Stimulated activated CD4-positive, alpha-beta T cell treated with anti-CD3 and anti-CD28 coated beads, Interleukin-2, amount 100 ng/mL, for 24 hours (primary cell): ENCODE measurements at regions not wholly inside any gene's neighbourhood (a gene's known extent, or its start where the extent isn't known, plus 50 kb on each side); places are given as distances from the start of the nearest gene placed in this dataset.

ENCODE experiments used
- DNase-seq, 2 donors: peaks; one replicate each; pipeline ENCODE4 v3.0.0-alpha.2; 2020

GRCh38 chr17:14797021-14797420 lies 468.1 kb downstream of the PMP22 start:
- DNase-seq: no peak

- no peak for DNase-seq
These were observed 470.2 kb downstream of the PMP22 start for GRCh38 chr17:14794961-14795360.

- DNase-seq: no peak
These were observed 471.9 kb downstream of the PMP22 start for GRCh38 chr17:14793237-14793636.

DNA sequence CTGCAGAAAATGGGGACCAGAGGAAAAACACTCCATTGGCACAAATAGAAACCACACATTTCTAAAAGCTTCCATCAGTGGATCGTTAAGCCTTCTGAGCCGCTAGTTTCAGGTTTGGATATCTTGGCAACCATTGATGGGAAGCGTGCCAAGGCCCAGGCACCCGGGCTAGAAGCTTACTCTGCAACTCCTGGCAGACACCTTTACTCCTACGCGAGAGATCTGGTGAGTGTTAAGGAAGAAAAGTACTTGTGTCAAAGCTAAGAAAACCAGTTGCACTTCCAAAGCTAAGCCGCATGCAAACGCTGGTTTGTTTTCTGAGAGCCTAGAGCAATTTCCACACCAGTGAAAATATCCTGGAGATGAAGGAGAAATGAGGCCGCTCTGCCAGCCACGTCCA lies 472.4 kb downstream of the PMP22 start:
- DNase-seq: no peak

GRCh38 chr17:14791221-14791620 lies 473.9 kb downstream of the PMP22 start:
- DNase-seq: no peak

DNA sequence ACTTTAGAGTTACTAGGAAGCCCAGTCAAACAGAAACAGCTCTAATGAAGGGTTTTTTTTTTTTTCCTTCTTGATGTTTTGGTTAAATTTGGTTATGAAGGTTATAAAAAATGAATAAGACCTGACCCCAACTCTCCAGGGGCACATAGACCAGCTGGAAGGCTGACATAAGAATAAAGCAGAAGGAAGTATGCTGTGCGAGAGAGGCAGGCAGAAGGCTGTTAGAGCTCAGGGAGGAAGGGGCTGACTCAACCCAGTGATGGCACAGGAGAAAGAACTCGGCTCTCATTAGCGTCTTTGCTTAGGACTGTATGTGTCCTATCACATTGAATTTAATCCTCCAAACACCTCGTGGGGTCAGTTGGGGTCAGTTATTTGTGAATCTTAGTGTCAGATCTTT lies 474.6 kb downstream of the PMP22 start:
- no peak for DNase-seq

- DNase-seq: peak; percentile 14 to 18
These were observed 480.0 kb downstream of the PMP22 start for GRCh38 chr17:14784997-14785696.

DNA sequence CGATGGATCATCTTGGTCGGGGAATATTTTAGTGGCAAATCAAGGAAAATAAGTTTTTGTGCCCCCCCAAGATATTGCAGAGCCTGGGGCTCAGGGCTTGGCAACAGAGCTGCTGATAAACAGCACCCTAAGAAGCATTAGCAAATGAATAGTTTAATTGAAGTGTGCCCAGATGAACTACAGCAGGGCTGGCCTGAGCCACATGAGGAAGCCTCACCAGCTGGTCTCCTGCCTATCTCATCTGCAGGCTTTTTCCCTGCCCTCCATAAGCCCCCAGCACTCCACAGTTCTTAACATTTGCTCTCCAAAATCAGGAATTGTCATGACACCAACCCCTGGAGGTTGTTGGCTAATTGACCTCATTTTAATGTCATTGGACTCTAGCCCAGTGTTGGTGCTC lies 480.2 kb downstream of the HS3ST3B1 start:
- no peak for DNase-seq

- DNase-seq: no peak
These were observed 479.3 kb downstream of the HS3ST3B1 start for GRCh38 chr17:14780097-14780651.

GRCh38 chr17:14779241-14779640 lies 478.4 kb downstream of the HS3ST3B1 start:
- DNase-seq: no peak

- DNase-seq: no peak
These were observed 476.4 kb downstream of the HS3ST3B1 start for GRCh38 chr17:14777291-14777690.

DNA sequence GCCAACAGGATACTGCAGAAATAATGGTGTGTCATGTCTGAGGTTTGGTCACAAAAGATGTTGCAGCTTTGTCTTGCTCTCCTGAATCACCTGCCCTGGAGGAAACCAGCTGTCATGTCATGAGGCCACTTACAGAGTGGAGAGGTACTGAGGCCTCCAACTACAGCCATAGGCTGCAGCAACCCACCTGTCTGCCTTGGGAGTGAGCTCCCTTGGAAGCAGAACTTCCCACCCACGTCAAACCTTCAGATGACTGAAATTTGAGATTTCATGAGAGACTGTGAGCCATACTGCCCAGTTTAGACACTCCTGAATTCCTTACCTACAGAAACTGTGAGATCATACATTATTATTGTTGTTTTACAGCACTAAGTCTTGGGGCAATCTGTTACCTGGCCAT lies 475.9 kb downstream of the HS3ST3B1 start:
- DNase-seq: no peak

DNA sequence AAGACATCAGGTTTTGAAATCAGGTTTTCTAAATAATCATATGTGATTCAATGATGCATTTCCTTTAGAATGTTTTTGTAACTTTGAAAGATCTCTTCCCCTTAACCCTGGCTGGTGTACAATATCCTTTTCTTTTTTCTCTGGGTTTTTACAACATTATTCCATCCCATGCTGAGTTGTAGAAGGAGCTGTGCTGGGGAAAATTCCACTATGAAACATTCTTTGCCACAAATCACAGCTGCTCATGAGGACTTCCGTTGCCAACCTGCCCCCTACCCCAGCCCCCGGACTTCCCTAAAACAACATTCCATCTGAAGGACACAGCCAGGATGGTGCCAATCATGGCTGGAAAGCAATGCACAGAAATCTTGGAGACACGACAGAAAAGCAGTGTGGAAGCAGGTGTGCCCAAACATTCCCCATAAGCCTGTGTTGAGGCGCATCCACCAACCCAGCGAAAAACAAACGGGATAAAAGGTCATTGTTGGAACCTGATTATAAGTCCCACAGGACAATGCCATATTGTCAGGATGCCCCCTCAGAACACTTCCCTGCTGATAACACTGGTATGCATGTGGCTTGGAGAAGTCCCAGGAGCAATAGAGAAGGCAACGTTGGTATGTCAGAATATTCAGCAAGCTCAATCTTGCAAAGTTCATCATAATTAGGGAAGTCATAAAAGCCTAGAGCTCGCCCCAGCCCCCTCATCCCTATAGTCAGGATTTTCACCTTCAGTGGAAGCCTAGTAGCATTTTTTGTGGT lies 475.0 kb downstream of the HS3ST3B1 start:
- DNase-seq: no peak

GRCh38 chr17:14774774-14775173 lies 473.9 kb downstream of the HS3ST3B1 start:
- DNase-seq: no peak

DNA sequence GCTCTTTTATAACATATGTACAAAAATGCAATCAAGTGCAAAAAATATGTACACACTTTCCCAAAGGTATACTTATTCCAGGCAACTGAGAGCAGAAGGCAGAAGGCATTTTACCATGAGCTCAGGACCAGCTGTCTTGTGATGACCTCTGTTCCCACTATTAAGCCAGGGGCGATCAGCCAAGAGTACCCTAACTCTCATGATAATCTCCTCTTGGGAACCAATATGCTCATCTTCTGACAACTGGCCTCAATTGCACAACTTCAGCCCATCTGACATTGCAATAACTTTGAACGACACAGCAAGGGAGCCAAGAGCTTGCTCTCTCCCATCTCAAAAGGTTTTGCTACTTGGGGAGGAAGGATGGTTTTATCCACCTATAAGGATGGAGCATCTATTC lies 471.9 kb downstream of the HS3ST3B1 start:
- DNase-seq: no peak

DNA sequence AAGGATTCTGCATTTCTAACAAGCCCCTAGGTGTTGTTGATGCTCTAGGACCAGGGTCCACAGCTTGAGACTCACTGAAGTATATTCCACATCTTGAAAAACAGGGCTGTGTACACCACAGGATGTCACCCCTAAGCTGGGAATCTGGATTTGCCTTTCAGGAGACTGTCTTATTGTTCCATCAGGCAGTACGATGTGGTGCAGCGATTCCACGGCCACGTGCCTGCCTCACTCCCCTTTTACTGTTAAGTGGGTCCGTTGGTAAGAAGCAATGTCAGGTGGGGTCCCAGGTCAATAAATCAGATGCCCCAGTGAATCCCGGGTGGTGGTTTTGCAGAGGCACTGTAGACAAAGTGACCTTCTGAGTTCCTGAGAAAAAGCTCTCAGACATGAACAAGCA lies 470.7 kb downstream of the HS3ST3B1 start:
- DNase-seq: no peak

DNA sequence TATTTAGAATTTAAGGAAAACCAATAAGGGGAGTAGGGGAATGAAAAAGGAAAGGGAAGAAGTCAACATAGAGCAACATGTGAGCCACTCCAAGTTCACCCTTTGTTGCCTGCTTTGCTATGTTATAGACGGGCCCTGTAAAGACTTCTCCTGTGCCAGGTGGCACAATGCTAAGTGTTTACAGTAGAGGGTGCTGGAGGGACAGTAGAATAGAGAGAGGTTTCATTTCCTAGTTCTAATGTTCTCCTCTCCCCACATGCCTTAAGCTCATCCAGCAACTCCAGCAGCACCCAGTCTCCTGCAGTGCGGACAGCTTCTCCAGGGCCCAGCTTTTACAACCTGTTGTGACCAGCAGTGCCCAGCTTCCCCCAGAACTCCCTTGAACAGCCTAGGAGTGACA lies 468.0 kb downstream of the HS3ST3B1 start:
- no peak for DNase-seq

DNA sequence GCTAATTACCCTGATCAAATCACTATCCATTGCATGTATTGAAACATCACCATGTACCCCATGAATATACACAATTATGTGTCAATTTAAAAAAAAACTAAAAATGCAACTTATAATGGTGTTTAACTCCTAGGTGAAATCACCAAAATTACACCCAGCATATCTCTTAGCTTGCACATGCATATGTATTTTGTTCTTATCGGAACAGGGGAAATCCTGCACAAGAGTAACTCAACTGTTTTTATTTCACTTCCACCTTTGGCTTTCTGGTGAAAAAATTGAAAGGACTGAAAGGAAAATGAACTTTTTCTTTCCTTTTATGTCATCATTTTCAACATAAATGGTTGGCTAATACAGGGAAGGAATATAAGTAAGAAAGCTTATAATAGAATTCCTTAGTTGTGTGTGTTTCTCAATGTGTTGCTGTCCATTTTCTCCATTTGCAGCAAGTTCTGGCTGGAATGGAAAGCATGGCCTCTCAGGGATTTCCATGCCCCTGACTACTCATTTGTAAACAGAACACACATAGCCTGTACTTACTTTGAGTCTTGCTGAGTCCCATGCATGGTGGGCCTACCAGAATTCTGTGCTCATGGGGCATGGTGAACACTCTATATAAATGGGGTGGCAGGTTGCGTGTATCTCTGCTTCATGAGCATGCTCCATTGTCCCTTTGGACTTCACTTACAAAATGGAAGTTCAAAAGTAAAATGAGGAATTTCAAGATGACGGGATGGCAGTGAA lies 462.0 kb downstream of the HS3ST3B1 start:
- no peak for DNase-seq

DNA sequence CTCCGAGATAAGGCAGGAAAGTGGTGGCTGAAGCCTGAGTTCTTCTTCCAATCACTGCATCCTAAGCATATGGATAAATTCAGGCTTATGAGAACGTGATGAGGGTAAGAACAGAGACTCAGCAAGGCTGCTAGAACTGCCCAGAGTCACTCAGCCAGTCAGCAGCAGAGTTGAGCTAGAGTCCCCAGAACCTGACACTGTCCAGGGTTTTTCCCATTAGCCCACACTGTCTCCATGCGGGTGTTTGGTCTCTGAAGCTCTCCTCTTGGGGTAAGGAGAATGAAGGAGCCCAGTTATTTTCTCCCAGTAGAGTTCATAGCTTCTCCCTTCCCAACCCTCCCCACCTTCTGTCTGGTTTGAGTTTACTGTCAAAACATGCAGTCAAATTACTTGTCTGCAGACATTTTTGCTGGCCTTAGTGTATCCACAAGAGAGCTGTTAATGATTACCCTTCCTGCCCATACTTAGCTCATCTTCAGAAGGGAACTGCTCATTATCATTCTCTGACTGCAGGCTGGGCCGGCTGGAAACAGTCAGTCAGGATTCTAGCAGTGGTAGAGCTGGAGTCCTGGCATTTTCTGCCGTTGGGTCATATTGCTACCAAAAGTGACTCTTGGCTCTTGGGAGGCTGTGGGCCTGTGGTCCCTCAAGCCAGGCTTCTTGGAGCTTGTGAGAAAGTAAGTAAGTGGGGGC lies 460.0 kb downstream of the HS3ST3B1 start:
- DNase-seq: no peak

DNA sequence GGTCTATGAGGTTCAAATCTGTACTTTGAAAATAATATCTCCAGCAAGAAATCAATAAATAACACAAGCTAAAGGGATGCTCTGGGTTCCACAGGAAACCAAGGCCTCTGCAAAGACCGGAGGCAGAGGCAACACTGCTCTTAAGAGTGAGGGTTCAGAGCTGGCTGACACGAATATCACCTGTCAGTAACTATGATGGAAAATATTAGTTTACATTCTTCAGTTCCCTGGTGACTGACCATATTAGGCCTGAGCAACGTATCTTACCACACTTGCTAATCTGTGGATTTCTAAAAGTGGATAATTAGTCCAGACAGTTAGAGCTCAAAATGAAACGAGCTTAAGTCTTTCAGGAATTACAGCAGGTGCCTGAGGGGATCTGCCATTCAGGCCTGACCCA lies 459.3 kb downstream of the HS3ST3B1 start:
- DNase-seq: no peak

DNA sequence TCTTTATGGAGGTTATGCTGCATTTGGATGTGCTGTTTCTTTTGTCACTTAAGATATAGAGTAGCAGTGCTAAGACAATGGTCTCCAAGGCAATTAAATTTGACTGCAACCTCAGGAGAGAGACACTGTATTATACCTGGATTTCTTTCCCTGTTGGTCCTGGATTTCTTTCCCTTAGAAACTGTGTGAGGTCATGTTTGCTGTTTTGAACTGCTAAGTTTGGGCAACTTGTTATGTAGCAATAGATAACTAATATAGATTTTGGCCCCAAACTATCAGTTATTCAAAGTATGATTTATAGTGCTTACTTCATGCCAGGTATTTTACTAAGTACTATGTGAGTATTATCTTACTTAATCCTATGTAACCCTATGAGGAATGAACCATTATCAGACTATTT lies 458.4 kb downstream of the HS3ST3B1 start:
- no peak for DNase-seq

GRCh38 chr17:14756479-14756878 lies 455.6 kb downstream of the HS3ST3B1 start:
- DNase-seq: no peak

DNA sequence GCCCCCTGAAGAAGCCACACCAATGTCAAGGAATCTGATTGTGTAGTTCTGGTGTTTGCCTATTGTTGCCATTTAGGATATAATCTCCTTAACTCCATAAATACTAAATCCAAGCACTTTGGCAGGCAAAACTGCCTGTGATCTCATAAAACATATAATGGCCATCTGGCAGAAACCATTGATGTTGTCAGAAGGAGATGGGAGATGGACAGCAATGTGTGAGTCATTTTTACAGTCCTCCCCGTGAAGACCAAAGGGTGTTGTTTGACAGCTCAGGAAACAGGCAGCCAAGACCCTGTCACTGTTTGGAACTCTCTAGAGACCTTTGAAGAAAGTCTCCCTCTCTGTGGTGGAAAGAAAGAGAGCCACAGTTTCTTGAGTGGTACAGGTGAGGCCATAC lies 454.1 kb downstream of the HS3ST3B1 start:
- DNase-seq: no peak
